ENCODE measurements at regions not wholly inside any gene's neighbourhood (a gene's known extent, or its start where the extent isn't known, plus 50 kb on each side); places are given as distances from the start of the nearest gene placed in this dataset.

- TF ChIP-seq CTCF (conservative IDR thresholded peaks at IDR 0.05; ENCODE audit: low read depth, low read length), result no peak
- no peak overlapping the region for H3K4me3 ChIP-seq (ENCODE audit: low read length)
- DNase-seq (ENCODE audit: low read depth), result no peak
Observed at GRCh38 chr17:79506150-79506870, 104.5 kb downstream of the RBFOX3 start.

DNA sequence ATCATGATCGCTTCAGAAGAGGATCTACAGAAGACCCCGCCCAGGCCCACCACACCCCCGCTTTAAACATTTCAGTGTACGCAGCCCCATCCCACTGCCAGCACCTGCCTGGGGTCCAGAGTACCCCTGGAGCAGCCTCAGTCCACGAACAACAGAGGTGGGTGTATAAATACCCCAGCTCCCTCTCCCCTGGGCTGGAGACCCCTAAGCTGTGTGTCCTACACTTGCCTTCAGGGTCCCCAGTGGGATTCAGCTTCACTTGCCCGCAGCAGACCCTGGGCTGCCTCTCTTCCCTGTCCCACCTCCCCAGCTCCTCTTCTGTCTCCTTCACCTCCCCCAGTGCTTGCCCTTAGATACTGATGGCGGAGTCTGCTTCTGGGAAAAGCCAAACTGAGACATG lies 105.7 kb downstream of the RBFOX3 start:
- TF ChIP-seq CTCF (conservative IDR thresholded peaks at IDR 0.05; ENCODE audit: low read depth, low read length), result no peak
- no peak overlapping the region for H3K4me3 ChIP-seq (ENCODE audit: low read length)
- DNase-seq (ENCODE audit: low read depth), result no peak

GRCh38 chr17:79504181-79504605 lies 106.7 kb downstream of the RBFOX3 start:
- no peak for DNase-seq (ENCODE audit: low read depth)
- H3K4me3 ChIP-seq (ENCODE audit: low read length), result no peak overlapping the region
- no peak for TF ChIP-seq CTCF (conservative IDR thresholded peaks at IDR 0.05; ENCODE audit: low read depth, low read length)

DNA sequence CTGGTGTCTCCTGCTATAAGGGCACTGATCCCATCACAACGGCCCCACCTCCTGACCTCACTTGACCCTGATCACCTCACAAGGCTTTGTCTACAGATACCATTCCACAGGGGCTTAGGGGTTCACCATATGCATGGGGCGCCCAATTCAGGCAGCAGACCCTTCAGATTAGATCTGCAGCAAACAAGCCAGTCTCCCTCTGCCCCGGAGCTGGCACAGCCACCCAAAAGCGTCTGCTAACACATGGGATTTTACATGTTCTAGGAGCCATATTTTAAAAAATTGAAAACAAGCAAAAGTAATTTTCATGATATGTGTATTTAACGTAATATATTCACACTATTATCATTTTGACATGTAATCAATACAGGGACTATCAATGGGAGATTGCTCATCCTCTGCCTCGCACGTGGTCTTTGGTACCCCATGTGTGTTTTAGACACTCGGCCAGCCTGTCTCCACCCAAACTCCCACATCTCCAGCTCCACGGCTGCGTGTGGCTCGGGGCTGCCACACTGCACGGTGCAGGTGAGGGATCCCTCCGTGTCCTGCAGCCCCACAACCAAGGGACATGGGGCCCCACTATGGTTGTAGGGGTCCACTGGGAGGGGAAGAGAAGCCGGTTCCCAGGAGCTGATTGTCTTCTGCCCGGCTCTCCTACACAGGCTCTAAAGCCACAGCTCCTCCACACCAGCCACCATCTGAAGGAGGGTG lies 107.6 kb downstream of the RBFOX3 start:
- no peak for TF ChIP-seq CTCF (conservative IDR thresholded peaks at IDR 0.05; ENCODE audit: low read depth, low read length)
- H3K4me3 ChIP-seq (ENCODE audit: low read length), result no peak overlapping the region
- no peak for DNase-seq (ENCODE audit: low read depth)

DNA sequence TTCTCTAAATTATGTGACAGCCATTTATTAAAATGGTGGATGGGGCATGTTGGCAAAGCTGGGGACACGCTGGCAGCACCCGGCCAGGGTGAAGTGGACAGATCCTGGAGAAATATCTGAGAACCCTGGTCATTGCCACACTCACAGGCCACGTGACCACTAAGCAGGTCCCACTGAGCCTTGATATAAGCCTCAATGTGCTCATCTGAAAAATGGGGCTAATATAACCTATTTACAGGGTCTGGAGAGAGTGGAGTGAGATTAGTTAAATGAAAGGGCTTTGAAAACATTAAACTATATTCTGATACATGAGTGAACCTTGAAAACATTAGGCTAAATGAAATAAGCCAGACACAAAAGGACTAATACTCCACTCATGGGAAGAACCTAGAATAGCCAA lies 108.9 kb downstream of the RBFOX3 start:
- DNase-seq (ENCODE audit: low read depth), result no peak
- H3K4me3 ChIP-seq (ENCODE audit: low read length), result no peak overlapping the region
- no peak for TF ChIP-seq CTCF (conservative IDR thresholded peaks at IDR 0.05; ENCODE audit: low read depth, low read length)

- TF ChIP-seq CTCF (conservative IDR thresholded peaks at IDR 0.05; ENCODE audit: low read depth, low read length), result no peak
- DNase-seq (ENCODE audit: low read depth), result no peak
- no peak overlapping the region for H3K4me3 ChIP-seq (ENCODE audit: low read length)
Observed at GRCh38 chr17:79500745-79501618, 109.9 kb downstream of the RBFOX3 start.

Measured in retinal pigment epithelial cell (primary cell).